SK-N-MC (cell line): ENCODE measurements at regions not wholly inside any gene's neighbourhood (a gene's known extent, or its start where the extent isn't known, plus 50 kb on each side); places are given as distances from the start of the nearest gene placed in this dataset.

ENCODE experiments used
- EZH2 ChIP-seq: fragments of 200-600 bp; sonication (generic); IDR thresholded peaks from one replicate; pipeline ENCODE4 v1.6.1; 2017; ENCODE audit warnings: antibody characterized with exemption
- POLR2AphosphoS5 ChIP-seq: IDR thresholded peaks from 2 replicates; pipeline ENCODE4 v1.6.1; 2012; ENCODE audit warnings: mild to moderate bottlenecking, low read depth, low read length, borderline replicate concordance

DNA sequence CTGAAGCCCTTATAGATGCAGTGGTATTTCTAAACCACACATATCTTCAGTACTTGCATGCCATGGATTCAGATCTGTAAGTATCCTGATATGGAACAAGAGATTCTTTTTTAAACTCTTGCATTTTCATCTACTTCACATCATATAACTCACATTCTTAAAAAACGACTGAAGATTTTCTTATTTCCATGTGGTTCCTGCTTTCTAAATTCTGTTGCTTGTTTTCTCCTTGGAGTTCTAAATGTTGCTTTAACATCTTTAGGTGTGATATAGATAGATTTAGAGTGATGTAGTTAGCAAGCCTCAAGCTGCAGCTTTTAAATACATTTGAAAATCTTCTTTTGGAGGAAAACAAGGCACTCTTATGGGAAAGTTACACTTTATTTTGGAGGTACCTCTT lies 455.4 kb downstream of the FOXG1 start:
- TF ChIP-seq POLR2AphosphoS5 (no peak), EZH2 (no peak)
